Ovary (tissue), 7 donors: ENCODE measurements at regions not wholly inside any gene's neighbourhood (a gene's known extent, or its start where the extent isn't known, plus 50 kb on each side); places are given as distances from the start of the nearest gene placed in this dataset.

ENCODE experiments used
- DNase-seq, 5 donors: peaks; one replicate each; pipeline ENCODE4 v3.0.0-alpha.2; 2019 to 2020
- H3K27ac ChIP-seq, 2 donors: fragments of 200-600 bp; one replicate each; pipeline versions ENCODE4 v1.5.1 to v1.8.0; 2019 to 2022
- H3K27me3 ChIP-seq: fragments of 200-600 bp; one replicate; pipeline ENCODE4 v1.8.0; 2022
- H3K36me3 ChIP-seq: fragments of 200-600 bp; sonication (generic); one replicate; pipeline ENCODE4 v1.5.1; 2019
- H3K4me1 ChIP-seq: one replicate; pipeline ENCODE4 v1.8.1; 2013; ENCODE audit warnings: mild to moderate bottlenecking, moderate library complexity; ENCODE audit not compliant: insufficient read depth
- H3K4me3 ChIP-seq: fragments of 200-600 bp; sonication (generic); one replicate; pipeline ENCODE4 v1.5.1; 2017
- H3K9me3 ChIP-seq, 2 donors: fragments of 200-600 bp in 1 of 2; sonication (generic) in 1 of 2; one replicate each; pipeline versions ENCODE4 v1.5.1 to v1.8.1; 2013 to 2019; ENCODE audit warnings: mild to moderate bottlenecking in 1 of 2, moderate library complexity in 1 of 2
- EP300 ChIP-seq: sonication (generic); formaldehyde crosslinking; IDR thresholded peaks from one replicate; pipeline ENCODE4 v1.6.1; 2017; ENCODE audit warnings: antibody characterized with exemption
- POLR2A ChIP-seq: fragments of 450-650 bp; IDR thresholded peaks from one replicate; pipeline ENCODE4 v1.6.1; 2017; ENCODE audit warnings: antibody characterized with exemption, mild to moderate bottlenecking, moderate library complexity
- WGBS, 3 donors: extraction: QIAGEN DNeasy Blood & Tissue Kit in 1 of 3; methylation state at CpG; one replicate each; pipeline versions ENCODE4 v1.1.5 to v1.1.7; 2013 to 2017; 5-methylcytosine and 5-hydroxymethylcytosine counted together
- intact Hi-C, 4 donors: fragments of 100-400 bp; cut with DNase I; formaldehyde crosslinking; loops; one replicate each; pipeline versions ENCODE4 v1.11.0 to v1.15.1; 2022 to 2023
- TF ChIP-seq, protein P1 (sequence below), 3 donors: fragments of 450-650 bp in 2 of 3; fragments of 200-600 bp in 1 of 3; IDR thresholded peaks; one replicate each; pipeline versions ENCODE4 v1.5.1 to v1.8.0; 2016 to 2022; ENCODE audit warnings: antibody characterized with exemption in 3 of 3, mild to moderate bottlenecking in 1 of 3
- donor health status: DM: no; HTN: no; CAD: no; lungs with moderate emphysema.
- donor health status: DM: no; HTN: no; CAD: no.
- donor health status: Bipolar disorder and iron deficiency.
- donor health status: DM: no; HTN: no; CAD: no.
- donor health status: DM: yes; HTN: yes; CAD: no.

- Histone ChIP-seq H3K4me3 (no peak overlapping the region), H3K4me1 (no peaks in the 10 kb centered on the region), H3K9me3 (no peaks in the 10 kb centered on the region), H3K27me3 (no peaks in the 10 kb centered on the region), H3K36me3 (no peaks in the 10 kb centered on the region), H3K27ac (no peak overlapping the region)
- WGBS, 3 donors, result 85 to 90% (median 87%) methylated on average over 1 of the region's 1 CpG
- intact Hi-C loops, result no loop called here
- TF ChIP-seq, protein P1, sequence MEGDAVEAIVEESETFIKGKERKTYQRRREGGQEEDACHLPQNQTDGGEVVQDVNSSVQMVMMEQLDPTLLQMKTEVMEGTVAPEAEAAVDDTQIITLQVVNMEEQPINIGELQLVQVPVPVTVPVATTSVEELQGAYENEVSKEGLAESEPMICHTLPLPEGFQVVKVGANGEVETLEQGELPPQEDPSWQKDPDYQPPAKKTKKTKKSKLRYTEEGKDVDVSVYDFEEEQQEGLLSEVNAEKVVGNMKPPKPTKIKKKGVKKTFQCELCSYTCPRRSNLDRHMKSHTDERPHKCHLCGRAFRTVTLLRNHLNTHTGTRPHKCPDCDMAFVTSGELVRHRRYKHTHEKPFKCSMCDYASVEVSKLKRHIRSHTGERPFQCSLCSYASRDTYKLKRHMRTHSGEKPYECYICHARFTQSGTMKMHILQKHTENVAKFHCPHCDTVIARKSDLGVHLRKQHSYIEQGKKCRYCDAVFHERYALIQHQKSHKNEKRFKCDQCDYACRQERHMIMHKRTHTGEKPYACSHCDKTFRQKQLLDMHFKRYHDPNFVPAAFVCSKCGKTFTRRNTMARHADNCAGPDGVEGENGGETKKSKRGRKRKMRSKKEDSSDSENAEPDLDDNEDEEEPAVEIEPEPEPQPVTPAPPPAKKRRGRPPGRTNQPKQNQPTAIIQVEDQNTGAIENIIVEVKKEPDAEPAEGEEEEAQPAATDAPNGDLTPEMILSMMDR (IDR thresholded peaks at IDR 0.05), result no peak
- no peak for TF ChIP-seq EP300
- no peak for TF ChIP-seq POLR2A
- no peak for DNase-seq
Observed at GRCh38 chr11:26106726-26107125, 225.2 kb upstream of the ANO3 start.

GRCh38 chr11:26109658-26110368 is 222.1 kb upstream of the ANO3 start:
- H3K4me1 ChIP-seq, result no peaks in the 10 kb centered on the region
- H3K4me3 ChIP-seq, result no peak overlapping the region
- intact Hi-C loops, result no loop called here
- TF ChIP-seq POLR2A (no peak), EP300 (no peak)
- TF ChIP-seq, protein P1 (IDR thresholded peaks at IDR 0.05), result no peak
- H3K9me3 ChIP-seq, result no peaks in the 10 kb centered on the region
- WGBS, 3 donors, result 32 to 49% (median 35%) methylated on average over 2 of the region's 2 CpGs
- no peak overlapping the region for H3K27ac ChIP-seq
- H3K36me3 ChIP-seq, result no peaks in the 10 kb centered on the region
- no peak for DNase-seq
- H3K27me3 ChIP-seq, result no peaks in the 10 kb centered on the region

DNA sequence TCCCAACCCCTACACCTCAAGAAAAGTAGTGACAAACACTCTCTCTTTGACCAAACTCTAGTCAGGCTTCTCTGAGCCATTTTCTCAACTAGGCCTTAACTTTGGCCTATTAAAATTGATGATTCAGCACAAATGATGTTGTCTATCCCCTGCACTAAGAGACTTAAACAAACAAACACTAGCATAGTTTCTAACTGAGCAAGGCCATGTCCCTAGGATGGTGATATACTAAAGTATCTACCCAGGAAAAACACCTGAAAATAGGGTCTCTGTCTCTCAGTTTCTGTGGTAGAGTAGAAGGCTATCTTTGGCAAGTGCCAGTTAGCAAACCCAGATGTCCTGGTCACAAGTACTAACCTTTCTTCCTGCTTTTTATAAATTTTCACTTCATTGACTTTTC is 219.7 kb upstream of the ANO3 start:
- TF ChIP-seq POLR2A (no peak), EP300 (no peak)
- TF ChIP-seq, protein P1 (IDR thresholded peaks at IDR 0.05), result no peak
- Histone ChIP-seq H3K27ac (no peak overlapping the region), H3K36me3 (no peaks in the 10 kb centered on the region), H3K4me3 (no peak overlapping the region), H3K9me3 (no peaks in the 10 kb centered on the region), H3K4me1 (no peaks in the 10 kb centered on the region), H3K27me3 (no peaks in the 10 kb centered on the region)
- DNase-seq, result no peak
- intact Hi-C loops, result no loop called here

DNA sequence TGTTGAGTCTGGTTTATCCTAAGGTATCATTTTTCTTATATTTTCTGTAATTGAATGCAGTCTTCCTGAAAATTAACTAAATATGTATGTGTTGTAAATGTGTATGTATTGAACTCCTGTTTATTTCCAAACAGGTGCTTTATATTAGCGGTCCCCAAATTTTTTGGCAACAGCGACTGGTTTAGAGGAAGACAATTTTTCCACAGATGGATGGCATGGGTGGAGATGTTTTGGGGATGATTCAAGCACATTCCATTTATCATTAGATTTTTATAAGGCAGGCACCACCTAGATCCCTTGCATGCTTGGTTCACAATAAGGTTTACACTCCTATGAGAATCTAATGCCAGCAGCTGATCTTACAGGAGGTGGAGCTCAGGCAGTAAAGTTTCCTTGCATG is 210.5 kb upstream of the ANO3 start:
- H3K27ac ChIP-seq, result no peak overlapping the region
- DNase-seq, result no peak
- intact Hi-C loops, result no loop called here
- 93 to 97% (median 95%) methylated on average over 2 of the region's 2 CpGs for WGBS, 3 donors
- no peak overlapping the region for H3K4me3 ChIP-seq
- no peaks in the 10 kb centered on the region for H3K9me3 ChIP-seq
- no peaks in the 10 kb centered on the region for H3K27me3 ChIP-seq
- TF ChIP-seq, protein P1 (IDR thresholded peaks at IDR 0.05), result no peak
- no peak for TF ChIP-seq EP300
- no peak for TF ChIP-seq POLR2A
- H3K4me1 ChIP-seq, result no peaks in the 10 kb centered on the region
- no peaks in the 10 kb centered on the region for H3K36me3 ChIP-seq
